RWPE1 (cell line): ENCODE measurements at regions not wholly inside any gene's neighbourhood (a gene's known extent, or its start where the extent isn't known, plus 50 kb on each side); places are given as distances from the start of the nearest gene placed in this dataset.

Source experiments
- CTCF ChIA-PET: fragments of 350-600 bp; sonication (Branson Sonifier 250); formaldehyde crosslinking; extraction: SDS; loops from one replicate; lab custom pipeline; 2021; lab: Yijun Ruan, JAX
- POLR2A ChIA-PET: fragments of 400-600 bp; formaldehyde crosslinking; extraction: SDS; loops from one replicate; lab custom pipeline; 2020; ENCODE audit warnings: antibody characterized with exemption; ENCODE audit not compliant: low non-redundant PET; lab: Yijun Ruan, JAX
- DNase-seq: peaks from one replicate; pipeline ENCODE4 v3.0.0; 2012; ENCODE audit warnings: low spot score
- H3K27ac ChIP-seq: fragments of 450-650 bp; 2 replicates; pipeline ENCODE4 v1.5.1; 2017
- TF ChIP-seq, protein P1 (sequence below): fragments of 450-650 bp; conservative IDR thresholded peaks from 2 replicates; pipeline ENCODE4 v1.5.1; 2017; ENCODE audit warnings: low read depth, mild to moderate bottlenecking

DNA sequence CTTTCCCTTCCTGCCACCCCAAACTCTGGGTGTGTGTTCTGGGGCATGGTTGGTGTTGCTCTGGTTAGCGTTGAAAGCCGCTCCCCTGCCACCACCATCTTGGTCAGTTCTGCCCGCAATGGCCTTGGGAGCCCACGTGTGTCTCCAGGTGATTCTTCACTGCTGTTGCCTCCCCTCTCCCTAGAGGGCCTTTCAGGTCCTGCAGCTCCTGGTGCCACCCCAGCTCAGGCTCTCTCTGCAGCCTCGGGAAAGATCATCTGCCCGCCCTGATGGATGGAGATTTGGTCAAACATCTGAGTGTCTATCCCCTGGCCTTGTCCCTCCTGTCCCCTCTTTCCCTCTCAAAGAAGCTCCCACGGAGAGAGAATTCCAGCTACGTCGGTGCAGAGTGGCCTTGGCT lies 241.3 kb downstream of the RBFOX3 start:
- H3K27ac ChIP-seq: no peak overlapping the region
- CTCF ChIA-PET: no interaction called here
- TF ChIP-seq, protein P1, sequence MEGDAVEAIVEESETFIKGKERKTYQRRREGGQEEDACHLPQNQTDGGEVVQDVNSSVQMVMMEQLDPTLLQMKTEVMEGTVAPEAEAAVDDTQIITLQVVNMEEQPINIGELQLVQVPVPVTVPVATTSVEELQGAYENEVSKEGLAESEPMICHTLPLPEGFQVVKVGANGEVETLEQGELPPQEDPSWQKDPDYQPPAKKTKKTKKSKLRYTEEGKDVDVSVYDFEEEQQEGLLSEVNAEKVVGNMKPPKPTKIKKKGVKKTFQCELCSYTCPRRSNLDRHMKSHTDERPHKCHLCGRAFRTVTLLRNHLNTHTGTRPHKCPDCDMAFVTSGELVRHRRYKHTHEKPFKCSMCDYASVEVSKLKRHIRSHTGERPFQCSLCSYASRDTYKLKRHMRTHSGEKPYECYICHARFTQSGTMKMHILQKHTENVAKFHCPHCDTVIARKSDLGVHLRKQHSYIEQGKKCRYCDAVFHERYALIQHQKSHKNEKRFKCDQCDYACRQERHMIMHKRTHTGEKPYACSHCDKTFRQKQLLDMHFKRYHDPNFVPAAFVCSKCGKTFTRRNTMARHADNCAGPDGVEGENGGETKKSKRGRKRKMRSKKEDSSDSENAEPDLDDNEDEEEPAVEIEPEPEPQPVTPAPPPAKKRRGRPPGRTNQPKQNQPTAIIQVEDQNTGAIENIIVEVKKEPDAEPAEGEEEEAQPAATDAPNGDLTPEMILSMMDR: no peak
- POLR2A ChIA-PET: no interaction called here
- DNase-seq: no peak

DNA sequence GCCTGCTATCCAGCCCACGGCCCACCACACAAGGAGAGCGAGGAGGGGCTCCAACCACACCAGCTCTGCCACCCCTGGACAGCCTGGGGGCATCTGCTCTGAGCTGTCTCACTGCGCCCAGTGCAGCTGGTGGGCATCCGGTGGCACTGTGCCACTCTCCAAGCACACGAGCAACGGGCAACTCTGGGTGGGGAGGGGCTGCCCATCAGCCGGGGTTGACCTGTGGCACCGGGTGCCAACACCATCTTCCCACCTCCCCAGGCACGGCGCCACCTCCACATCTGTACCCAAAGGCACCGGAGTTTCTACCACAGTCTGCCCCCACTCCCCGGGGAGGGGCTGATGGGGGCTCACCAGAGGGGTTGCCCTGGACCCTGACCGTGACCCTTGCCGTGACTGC lies 241.8 kb downstream of the RBFOX3 start:
- CTCF ChIA-PET: no interaction called here
- DNase-seq: no peak

DNA sequence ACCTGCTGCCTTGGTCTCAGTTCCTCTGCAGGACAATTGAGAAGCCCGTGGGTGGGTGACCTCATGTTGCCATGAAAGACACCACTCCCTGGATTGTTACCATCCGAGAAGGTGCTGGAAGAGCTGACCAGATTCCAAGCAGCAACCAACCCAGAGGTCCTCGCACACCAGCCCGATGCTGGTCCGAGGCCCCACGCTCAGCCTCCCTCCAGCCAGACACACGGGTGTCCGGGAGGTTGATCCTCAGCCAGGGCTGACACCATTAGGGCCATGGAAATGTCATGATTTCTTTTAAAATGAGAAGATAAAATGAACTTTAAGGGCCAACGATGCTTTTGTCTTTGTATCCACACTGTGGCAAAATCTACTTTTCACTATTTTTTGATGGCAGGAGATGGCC lies 242.3 kb downstream of the RBFOX3 start:
- POLR2A ChIA-PET: no interaction called here
- no peak for DNase-seq
- no peak overlapping the region for H3K27ac ChIP-seq
- CTCF ChIA-PET: no interaction called here
- TF ChIP-seq, protein P1: no peak

More for the DNA sequence above, 241.8 kb downstream of the RBFOX3 start:
- POLR2A ChIA-PET: no interaction called here
- TF ChIP-seq, protein P1: no peak
- no peak overlapping the region for H3K27ac ChIP-seq

DNA sequence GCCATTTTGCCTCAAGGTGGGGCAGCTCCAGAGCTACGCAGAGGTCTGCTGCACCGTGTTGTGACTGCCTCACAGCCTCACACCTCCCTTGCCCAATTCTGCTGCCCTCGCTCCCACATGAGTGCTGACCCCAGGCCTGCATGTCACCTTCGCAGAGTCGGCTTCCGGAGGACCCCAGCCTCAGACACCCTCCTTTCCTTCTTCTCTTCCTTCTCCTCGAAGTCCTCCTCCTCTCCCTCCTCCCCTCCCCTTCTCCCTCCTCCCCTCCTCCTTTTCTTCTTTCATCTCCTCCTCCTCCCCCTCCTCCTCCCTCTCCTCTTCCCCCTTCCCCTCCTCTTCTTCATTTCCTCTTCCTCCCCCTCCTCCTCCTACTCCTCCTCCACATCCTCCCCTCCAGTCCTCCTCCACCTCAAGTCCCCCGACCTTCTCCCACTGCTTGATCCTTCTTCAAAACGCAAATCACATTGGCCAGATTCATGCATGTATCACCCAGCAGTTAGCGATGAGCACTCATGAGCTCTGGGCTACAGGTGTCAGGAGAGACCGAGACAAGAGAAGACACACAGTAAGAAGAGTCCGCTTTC lies 243.8 kb downstream of the RBFOX3 start:
- ChIA-PET CTCF (interaction anchor here (1.0 to 1.2 kb wide), 2 partner anchors 21 to 25 kb away, joined by 3 read pairs; no protein-coding TSS in a partner anchor), POLR2A (interaction anchor here (0.5 kb wide), 1 partner anchor 60 kb away, joined by 3 read pairs; no protein-coding TSS in a partner anchor)
- H3K27ac ChIP-seq: no peak overlapping the region
- DNase-seq: no peak
- TF ChIP-seq, protein P1: no peak

DNA sequence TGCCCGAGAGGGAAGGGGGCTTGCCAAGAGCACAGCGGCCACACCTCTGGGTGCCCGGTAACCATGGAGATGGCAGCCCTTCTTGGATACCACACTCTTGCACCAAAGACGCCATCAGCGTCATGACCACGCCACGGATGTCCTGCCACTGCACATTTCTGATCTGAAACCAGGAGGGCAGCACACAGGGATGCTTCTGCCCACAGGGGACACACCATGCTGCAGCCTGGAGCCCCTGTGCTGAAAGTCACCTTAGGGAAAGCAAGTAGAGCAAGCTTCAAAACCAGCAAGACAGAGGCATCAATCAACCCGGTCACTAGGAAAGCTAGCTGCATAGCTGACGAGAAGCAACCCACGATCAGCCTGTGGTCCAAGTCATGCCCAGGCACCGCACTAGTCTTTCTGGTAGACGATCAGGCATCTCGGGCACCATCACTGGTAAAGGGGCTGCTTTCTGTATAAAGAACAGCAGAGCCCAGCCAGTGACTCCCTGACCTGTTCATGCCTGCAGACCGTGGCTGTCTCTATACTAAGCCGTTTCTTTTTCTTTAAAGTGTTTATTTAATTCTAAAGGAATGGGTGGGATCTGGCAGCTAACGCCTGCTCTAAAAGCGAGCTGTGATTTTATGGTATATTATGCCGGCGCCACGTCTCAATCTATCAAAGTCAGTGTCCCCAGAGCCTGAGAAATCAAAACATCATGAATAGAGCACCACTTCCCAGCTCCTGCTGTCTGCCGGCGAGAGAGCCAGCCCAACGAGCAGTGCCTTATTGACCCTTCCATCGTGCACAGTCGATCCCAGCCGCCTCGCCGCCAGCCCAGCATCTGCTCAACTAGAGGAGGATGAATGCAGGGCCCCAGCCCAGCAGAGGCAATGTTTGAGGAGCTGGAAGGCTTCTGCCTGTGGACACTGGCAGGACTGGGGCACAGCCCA lies 244.7 kb downstream of the RBFOX3 start:
- no peak overlapping the region for H3K27ac ChIP-seq
- DNase-seq: no peak
- ChIA-PET CTCF (interaction anchor here (0.9 to 1.2 kb wide), 3 partner anchors 12 to 26 kb away, joined by 3 to 5 read pairs (median 3); no protein-coding TSS in a partner anchor), POLR2A (no interaction called here)
- TF ChIP-seq, protein P1: no peak

DNA sequence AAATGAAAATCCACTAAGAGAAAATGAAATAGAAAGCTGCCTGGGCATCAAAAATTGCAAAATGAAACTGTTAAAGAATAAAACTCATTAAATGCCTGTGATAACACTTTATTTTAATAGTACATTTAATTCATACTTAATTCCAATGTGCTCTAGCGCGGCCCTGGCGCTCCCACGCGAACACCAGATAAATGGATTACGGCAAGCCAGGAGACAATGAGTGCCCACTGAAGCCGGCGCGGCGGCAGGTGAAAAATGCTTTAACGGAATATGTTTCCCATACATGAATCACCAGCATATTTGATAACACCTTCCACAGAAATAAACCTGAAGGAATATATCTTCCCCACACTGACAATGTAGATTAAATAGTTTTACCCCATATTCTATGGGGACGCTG lies 245.5 kb downstream of the RBFOX3 start:
- ChIA-PET POLR2A (no interaction called here), CTCF (interaction anchor here (0.9 kb wide), 1 partner anchor 11 kb away, joined by 5 read pairs; no protein-coding TSS in a partner anchor)
- TF ChIP-seq, protein P1: no peak
- H3K27ac ChIP-seq: no peak overlapping the region
- no peak for DNase-seq
